GM12872 (cell line): ENCODE measurements at regions not wholly inside any gene's neighbourhood (a gene's known extent, or its start where the extent isn't known, plus 50 kb on each side); places are given as distances from the start of the nearest gene placed in this dataset.

Experiments
- TF ChIP-seq, protein P1 (sequence below): IDR thresholded peaks from 3 replicates; pipeline ENCODE4 v1.5.1; 2011; ENCODE audit warnings: low read depth, mild to moderate bottlenecking, low read length, moderate library complexity; ENCODE audit not compliant: insufficient read depth

- TF ChIP-seq, protein P1, sequence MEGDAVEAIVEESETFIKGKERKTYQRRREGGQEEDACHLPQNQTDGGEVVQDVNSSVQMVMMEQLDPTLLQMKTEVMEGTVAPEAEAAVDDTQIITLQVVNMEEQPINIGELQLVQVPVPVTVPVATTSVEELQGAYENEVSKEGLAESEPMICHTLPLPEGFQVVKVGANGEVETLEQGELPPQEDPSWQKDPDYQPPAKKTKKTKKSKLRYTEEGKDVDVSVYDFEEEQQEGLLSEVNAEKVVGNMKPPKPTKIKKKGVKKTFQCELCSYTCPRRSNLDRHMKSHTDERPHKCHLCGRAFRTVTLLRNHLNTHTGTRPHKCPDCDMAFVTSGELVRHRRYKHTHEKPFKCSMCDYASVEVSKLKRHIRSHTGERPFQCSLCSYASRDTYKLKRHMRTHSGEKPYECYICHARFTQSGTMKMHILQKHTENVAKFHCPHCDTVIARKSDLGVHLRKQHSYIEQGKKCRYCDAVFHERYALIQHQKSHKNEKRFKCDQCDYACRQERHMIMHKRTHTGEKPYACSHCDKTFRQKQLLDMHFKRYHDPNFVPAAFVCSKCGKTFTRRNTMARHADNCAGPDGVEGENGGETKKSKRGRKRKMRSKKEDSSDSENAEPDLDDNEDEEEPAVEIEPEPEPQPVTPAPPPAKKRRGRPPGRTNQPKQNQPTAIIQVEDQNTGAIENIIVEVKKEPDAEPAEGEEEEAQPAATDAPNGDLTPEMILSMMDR = no peak
Observed at GRCh38 chr13:107742544-107742943, 472.8 kb downstream of the LIG4 start.

- TF ChIP-seq, protein P1 = no peak
Observed at GRCh38 chr13:107738004-107738403, 477.3 kb downstream of the LIG4 start.

DNA sequence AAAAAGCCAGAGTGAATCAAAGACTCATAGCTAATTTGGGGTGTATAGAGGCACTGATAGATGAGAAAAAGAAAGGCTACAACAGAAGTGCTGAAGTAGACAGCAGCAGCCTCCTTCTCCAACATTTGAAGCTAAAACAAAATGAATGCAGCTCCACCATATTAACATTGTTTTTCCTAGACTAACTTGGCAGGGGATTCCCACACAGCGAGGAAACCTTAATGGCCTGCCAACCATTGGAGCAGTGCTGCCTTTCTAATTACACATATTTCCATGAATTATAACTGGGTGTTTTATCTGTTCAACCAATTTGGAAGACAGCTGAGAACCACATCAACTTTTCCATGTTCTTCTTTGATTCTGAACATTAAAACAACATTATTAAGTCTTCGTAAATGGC is 478.6 kb downstream of the LIG4 start:
- TF ChIP-seq, protein P1 = no peak

GRCh38 chr13:107736170-107736569 is 479.2 kb downstream of the LIG4 start:
- TF ChIP-seq, protein P1 = no peak

DNA sequence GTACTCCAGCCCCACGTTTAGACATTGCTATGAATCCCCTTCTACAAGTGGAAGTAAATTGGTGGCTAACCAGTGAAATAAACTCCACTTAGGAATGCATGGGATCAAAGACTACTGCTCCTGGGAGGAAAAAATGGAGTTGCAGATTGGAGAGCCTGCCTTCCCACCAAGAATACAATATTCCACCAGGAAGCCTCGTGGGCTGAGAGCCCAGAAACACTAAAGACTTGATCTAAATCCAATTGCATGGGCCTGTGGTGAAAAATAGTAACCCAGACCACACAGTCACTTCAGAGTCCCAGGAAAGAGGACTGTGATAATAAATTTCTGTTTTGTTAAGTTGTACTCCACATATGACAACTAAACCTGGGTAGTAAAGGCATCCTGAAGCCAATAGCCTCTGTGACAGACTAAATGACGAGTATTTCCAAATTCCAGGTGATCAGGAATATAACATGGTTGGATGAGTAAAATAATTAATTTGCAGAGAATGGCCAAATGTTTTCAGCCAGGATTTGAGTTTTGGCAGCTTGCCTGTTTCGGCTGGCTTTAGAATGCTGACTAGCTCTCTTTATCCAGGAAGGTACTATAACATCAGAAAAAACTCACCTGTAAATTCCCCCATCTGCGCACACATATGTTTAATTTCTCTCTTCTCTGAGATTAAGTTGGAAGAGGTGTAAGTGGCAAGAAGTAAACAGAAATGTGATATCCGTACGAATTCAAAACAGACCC is 480.3 kb downstream of the LIG4 start:
- TF ChIP-seq, protein P1 = no peak

GRCh38 chr13:107733276-107733675 is 482.1 kb downstream of the LIG4 start:
- TF ChIP-seq, protein P1 = no peak

- TF ChIP-seq, protein P1 = no peak
Observed at GRCh38 chr13:107730813-107731212, 484.5 kb downstream of the LIG4 start.
